ENCODE measurements at regions not wholly inside any gene's neighbourhood (a gene's known extent, or its start where the extent isn't known, plus 50 kb on each side); places are given as distances from the start of the nearest gene placed in this dataset.
"Not testable (repeated sequence)": the region's sequence is repeated elsewhere in the genome, so short reads cannot be mapped to it uniquely, and the experiment has no call there.

GRCh38 chr18:55892862-55893813 lies 305.1 kb upstream of the TCF4 start:
- not testable (repeated sequence) for H3K36me3 ChIP-seq (ENCODE audit: insufficient read depth, low read length); H3K9me3 ChIP-seq (ENCODE audit: control insufficient read depth, insufficient read depth, low read length); H3K4me1 ChIP-seq (ENCODE audit: insufficient read depth, low read length)
- H3K9ac ChIP-seq (ENCODE audit: low read depth, low read length): peak overlapping the region; percentile 97

DNA sequence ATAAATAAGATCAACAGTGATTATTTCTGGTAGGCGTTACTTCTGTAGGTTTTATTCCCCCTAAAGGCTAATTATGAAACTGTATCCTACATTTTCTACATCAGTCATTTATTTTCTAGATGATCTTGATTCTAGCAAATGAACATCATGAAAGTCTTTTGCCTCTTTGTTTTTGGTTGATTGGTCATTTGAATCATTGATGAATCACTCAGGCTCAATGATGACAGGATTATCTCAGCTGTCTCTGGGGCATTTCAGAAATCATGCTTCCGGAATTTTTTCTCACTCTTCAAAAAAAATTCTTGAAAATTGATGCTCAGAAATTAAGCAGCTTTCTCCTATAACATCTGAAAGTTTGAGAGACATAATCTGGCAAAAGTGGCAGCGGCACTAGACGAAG lies 298.9 kb upstream of the TCF4 start:
- Histone ChIP-seq H3K9me3 (ENCODE audit: control insufficient read depth, insufficient read depth, low read length) (peaks cover 6% of the 10 kb centered on the region; the same call in 1 of the 2 replicates), H3K9ac (ENCODE audit: low read depth, low read length) (no peak overlapping the region), H3K4me1 (ENCODE audit: insufficient read depth, low read length) (no peaks in the 10 kb centered on the region), H3K36me3 (ENCODE audit: insufficient read depth, low read length) (no peaks in the 10 kb centered on the region)

DNA sequence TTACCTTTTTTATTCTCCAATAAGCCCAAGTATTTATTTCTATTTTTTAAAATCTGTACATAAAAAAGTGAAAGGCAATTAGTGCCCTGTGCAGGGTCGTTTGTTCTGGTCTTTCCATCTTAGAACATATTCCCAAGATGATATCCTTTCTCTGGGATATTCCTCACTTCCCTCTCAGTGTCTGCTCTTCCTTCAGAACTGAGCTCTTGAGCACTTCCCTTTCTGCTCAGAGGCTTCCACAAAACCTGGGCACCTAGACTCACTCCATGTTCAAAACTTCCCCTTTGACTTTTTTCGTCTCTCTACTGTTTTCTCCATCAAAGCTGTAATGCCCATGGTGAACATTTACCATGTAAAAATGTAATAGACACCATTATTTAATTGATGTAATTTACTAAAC lies 296.5 kb upstream of the TCF4 start:
- Histone ChIP-seq H3K36me3 (ENCODE audit: insufficient read depth, low read length) (no peaks in the 10 kb centered on the region), H3K9me3 (ENCODE audit: control insufficient read depth, insufficient read depth, low read length) (peaks cover 6% of the 10 kb centered on the region; the same call in 1 of the 2 replicates), H3K4me1 (ENCODE audit: insufficient read depth, low read length) (no peaks in the 10 kb centered on the region), H3K9ac (ENCODE audit: low read depth, low read length) (no peak overlapping the region)

- no peak overlapping the region for H3K9ac ChIP-seq (ENCODE audit: low read depth, low read length)
- peaks cover under 1% of the 10 kb centered on the region; the same call in 1 of the 2 replicates for H3K4me1 ChIP-seq (ENCODE audit: insufficient read depth, low read length)
- H3K36me3 ChIP-seq (ENCODE audit: insufficient read depth, low read length): no peaks in the 10 kb centered on the region
- no peaks in the 10 kb centered on the region; the same call in 1 of the 2 replicates for H3K9me3 ChIP-seq (ENCODE audit: control insufficient read depth, insufficient read depth, low read length)
These were observed 292.6 kb upstream of the TCF4 start for GRCh38 chr18:55880617-55881016.

DNA sequence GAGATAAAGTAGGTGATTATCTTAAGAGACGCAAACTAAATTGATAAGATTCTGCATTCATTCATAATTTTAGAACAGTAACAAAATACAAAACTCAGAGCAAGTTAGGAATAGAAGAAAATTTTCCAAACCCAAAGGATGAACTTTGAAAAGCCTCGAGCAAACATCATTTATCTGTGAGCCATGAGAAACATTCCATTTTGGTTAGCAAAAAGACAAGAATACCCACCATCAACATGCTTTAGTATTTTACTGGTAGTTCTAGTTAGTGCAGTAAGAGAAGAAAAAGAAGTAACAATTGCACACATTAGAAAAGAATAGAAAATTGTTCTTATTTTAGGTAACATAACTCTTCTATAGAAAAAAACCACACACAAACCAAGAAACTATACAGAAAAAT lies 291.3 kb upstream of the TCF4 start:
- peaks cover 3% of the 10 kb centered on the region; the same call in 1 of the 2 replicates for H3K4me1 ChIP-seq (ENCODE audit: insufficient read depth, low read length)
- no peak overlapping the region for H3K9ac ChIP-seq (ENCODE audit: low read depth, low read length)
- no peaks in the 10 kb centered on the region for H3K9me3 ChIP-seq (ENCODE audit: control insufficient read depth, insufficient read depth, low read length)
- no peaks in the 10 kb centered on the region for H3K36me3 ChIP-seq (ENCODE audit: insufficient read depth, low read length)

GRCh38 chr18:55878224-55878623 lies 290.2 kb upstream of the TCF4 start:
- peaks cover 3% of the 10 kb centered on the region; the same call in 1 of the 2 replicates for H3K4me1 ChIP-seq (ENCODE audit: insufficient read depth, low read length)
- no peaks in the 10 kb centered on the region for H3K36me3 ChIP-seq (ENCODE audit: insufficient read depth, low read length)
- H3K9me3 ChIP-seq (ENCODE audit: control insufficient read depth, insufficient read depth, low read length): no peaks in the 10 kb centered on the region
- H3K9ac ChIP-seq (ENCODE audit: low read depth, low read length): no peak overlapping the region

GRCh38 chr18:55877321-55877720 lies 289.3 kb upstream of the TCF4 start:
- Histone ChIP-seq H3K36me3 (ENCODE audit: insufficient read depth, low read length) (no peaks in the 10 kb centered on the region), H3K9me3 (ENCODE audit: control insufficient read depth, insufficient read depth, low read length) (no peaks in the 10 kb centered on the region), H3K4me1 (ENCODE audit: insufficient read depth, low read length) (peaks cover 3% of the 10 kb centered on the region; the same call in 1 of the 2 replicates), H3K9ac (ENCODE audit: low read depth, low read length) (no peak overlapping the region)

GRCh38 chr18:55876254-55876653 lies 288.3 kb upstream of the TCF4 start:
- Histone ChIP-seq H3K4me1 (ENCODE audit: insufficient read depth, low read length) (peaks cover 3% of the 10 kb centered on the region; the same call in 1 of the 2 replicates), H3K9me3 (ENCODE audit: control insufficient read depth, insufficient read depth, low read length) (no peaks in the 10 kb centered on the region), H3K36me3 (ENCODE audit: insufficient read depth, low read length) (no peaks in the 10 kb centered on the region), H3K9ac (ENCODE audit: low read depth, low read length) (no peak overlapping the region)

DNA sequence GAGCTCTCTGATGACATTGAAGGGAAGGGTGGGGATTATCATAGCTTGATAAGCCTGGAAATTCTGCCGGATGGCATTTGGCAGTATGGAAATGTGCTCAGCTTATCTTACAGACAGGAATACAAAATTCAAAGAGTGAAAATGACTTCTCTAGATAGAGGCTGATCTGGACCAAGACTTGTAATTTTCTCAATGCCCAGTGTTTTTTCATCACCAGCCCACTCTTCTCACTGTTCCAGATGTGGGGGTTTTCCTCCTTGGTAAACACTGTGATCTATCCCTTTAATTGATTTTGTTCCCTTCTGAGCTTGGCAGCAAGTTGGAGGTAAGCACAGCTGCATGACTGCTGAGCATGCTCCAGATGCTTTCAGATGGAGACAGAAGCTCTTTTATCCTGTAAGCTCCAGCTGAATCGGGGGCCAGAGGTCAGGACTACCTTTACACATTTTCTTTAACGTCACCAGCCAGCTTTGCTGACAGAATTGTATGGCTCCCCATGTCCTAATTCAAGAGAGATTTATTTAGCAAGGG lies 287.4 kb upstream of the TCF4 start:
- Histone ChIP-seq H3K9me3 (ENCODE audit: control insufficient read depth, insufficient read depth, low read length) (no peaks in the 10 kb centered on the region), H3K4me1 (ENCODE audit: insufficient read depth, low read length) (peaks cover 3% of the 10 kb centered on the region; the same call in 1 of the 2 replicates), H3K9ac (ENCODE audit: low read depth, low read length) (no peak overlapping the region), H3K36me3 (ENCODE audit: insufficient read depth, low read length) (no peaks in the 10 kb centered on the region)

- Histone ChIP-seq H3K9me3 (ENCODE audit: control insufficient read depth, insufficient read depth, low read length) (no peaks in the 10 kb centered on the region), H3K9ac (ENCODE audit: low read depth, low read length) (no peak overlapping the region), H3K4me1 (ENCODE audit: insufficient read depth, low read length) (peaks cover 3% of the 10 kb centered on the region; the same call in 1 of the 2 replicates), H3K36me3 (ENCODE audit: insufficient read depth, low read length) (no peaks in the 10 kb centered on the region)
These were observed 281.8 kb upstream of the TCF4 start for GRCh38 chr18:55869556-55870501.

GRCh38 chr18:55868909-55869308 lies 280.9 kb upstream of the TCF4 start:
- H3K9ac ChIP-seq (ENCODE audit: low read depth, low read length): no peak overlapping the region
- H3K4me1 ChIP-seq (ENCODE audit: insufficient read depth, low read length): peaks cover 11% of the 10 kb centered on the region
- no peaks in the 10 kb centered on the region for H3K36me3 ChIP-seq (ENCODE audit: insufficient read depth, low read length)
- no peaks in the 10 kb centered on the region for H3K9me3 ChIP-seq (ENCODE audit: control insufficient read depth, insufficient read depth, low read length)

DNA sequence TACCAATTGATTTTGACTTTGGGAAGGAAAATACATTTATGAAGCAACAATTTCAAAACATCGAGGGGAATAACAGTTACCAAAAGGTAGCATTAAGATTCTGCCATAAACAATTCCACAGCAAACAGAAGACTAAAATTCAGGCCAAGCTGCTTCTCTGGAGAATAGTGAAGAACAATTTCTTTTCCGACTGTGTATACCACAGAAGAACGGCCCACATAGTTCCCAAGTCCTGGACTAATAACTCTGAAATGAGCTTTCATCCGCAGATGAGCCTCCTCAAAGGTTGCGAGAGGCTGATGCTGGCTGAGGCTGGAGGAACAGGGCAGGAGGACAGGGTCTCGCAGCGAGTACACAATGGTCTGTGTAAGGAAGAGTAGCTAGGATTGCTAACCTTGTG lies 278.9 kb upstream of the TCF4 start:
- Histone ChIP-seq H3K4me1 (ENCODE audit: insufficient read depth, low read length) (peaks cover 23% of the 10 kb centered on the region), H3K9ac (ENCODE audit: low read depth, low read length) (no peak overlapping the region), H3K36me3 (ENCODE audit: insufficient read depth, low read length) (no peaks in the 10 kb centered on the region), H3K9me3 (ENCODE audit: control insufficient read depth, insufficient read depth, low read length) (no peaks in the 10 kb centered on the region)

- H3K9me3 ChIP-seq (ENCODE audit: control insufficient read depth, insufficient read depth, low read length): no peaks in the 10 kb centered on the region
- H3K9ac ChIP-seq (ENCODE audit: low read depth, low read length): no peak overlapping the region
- peaks cover 23% of the 10 kb centered on the region for H3K4me1 ChIP-seq (ENCODE audit: insufficient read depth, low read length)
- H3K36me3 ChIP-seq (ENCODE audit: insufficient read depth, low read length): no peaks in the 10 kb centered on the region
These were observed 278.0 kb upstream of the TCF4 start for GRCh38 chr18:55866006-55866405.

DNA sequence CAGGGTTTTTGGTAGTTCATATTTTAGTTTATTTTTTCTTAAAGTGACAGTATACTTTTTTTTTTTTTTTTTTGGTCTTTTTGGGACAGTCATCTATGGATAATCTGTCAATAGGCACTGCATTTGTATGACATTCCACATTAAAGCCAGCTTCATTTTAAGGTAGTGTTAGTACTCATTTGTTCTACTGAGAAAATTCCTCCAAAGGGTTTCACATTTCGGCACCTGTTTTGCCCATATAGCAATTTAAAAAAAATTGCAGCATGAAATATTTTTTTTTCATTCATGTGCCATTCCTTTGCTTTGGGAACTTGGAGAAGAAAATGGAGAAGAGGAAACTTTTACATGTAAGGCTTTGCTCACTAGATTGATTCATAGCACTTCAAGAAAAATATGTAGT lies 276.3 kb upstream of the TCF4 start:
- H3K4me1 ChIP-seq (ENCODE audit: insufficient read depth, low read length): peaks cover 29% of the 10 kb centered on the region
- H3K9me3 ChIP-seq (ENCODE audit: control insufficient read depth, insufficient read depth, low read length): no peaks in the 10 kb centered on the region
- no peaks in the 10 kb centered on the region for H3K36me3 ChIP-seq (ENCODE audit: insufficient read depth, low read length)
- H3K9ac ChIP-seq (ENCODE audit: low read depth, low read length): no peak overlapping the region

Data from ES-I3 (cell line).